ENCODE measurements at regions not wholly inside any gene's neighbourhood (a gene's known extent, or its start where the extent isn't known, plus 50 kb on each side); places are given as distances from the start of the nearest gene placed in this dataset.

DNA sequence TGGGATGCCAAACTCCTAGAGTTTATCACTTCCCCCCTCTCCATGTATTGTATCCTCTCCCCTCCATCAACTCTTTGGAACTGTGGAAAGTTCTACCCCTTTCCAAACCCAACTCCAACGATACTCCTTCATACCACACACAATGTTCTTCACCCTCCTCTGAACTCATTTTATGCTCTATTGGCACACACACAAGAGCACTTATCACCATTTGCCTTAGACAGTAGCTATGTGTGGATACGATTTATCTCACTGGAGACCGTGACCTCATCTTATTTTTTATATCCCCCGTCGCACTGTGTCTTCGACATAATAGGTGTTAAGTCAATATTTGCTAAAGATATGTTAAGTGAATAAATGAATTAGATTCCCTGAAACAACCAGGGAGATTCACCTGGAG is 316.5 kb upstream of the PROK2 start:
- no peak for FAIRE-seq

DNA sequence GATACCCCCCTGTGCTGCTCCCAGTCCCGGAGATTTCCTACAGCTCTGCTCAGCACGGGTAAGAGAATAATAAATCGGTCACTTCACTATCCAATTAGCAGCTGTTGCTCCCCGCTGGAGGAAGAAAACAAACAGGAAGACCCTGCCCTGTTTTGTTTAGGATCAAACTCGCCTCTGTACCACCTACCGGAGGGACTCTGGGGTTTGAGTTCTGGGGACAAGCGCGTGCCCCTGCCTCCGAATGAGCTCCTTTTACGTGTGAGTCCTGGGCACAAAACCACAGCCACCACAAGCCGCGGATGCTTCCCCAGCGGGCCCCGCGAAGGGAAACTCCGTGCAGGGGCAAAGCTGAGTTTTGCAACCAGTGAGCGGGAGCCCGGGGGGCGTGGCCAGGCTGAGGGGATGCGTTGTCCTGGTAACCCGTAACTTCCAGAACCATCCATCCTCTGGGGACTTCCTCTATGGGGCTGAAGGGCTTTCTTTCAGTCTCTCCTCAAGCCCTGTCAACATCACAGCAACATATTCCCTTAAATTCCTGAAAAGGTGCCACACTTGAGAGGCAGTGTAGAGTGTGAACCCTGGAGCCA is 315.7 kb upstream of the PROK2 start:
- FAIRE-seq, result peak; percentile 93
- DNase-seq (ENCODE audit: extremely low spot score, insufficient read length, low read depth), result peak; percentile 64

More for the DNA sequence above, 316.5 kb upstream of the PROK2 start:
- no peak for DNase-seq (ENCODE audit: extremely low spot score, insufficient read length, low read depth)

DNA sequence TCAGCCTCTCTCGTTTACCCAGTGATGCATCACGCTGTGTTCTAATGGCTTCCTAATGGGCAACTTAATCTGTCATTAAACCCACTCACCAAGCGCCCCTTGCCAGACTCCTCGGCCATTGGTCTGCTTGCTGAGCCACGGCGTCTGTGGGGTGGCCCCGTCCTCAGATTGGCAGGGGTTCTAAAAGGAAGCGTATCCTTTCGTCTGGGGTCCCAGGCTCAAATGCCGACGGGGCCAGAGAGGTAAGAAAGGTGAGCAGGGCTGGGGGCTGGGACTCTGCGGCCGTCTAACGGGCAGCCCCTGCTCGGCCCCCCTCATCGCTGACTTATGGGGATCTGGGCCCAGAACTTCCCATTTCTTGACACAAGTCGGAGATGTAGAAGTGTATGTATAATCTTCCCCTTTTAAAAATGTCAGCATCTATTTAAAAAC is 315.1 kb upstream of the PROK2 start:
- DNase-seq (ENCODE audit: extremely low spot score, insufficient read length, low read depth) (no peak), FAIRE-seq (peak; percentile 31)

DNA sequence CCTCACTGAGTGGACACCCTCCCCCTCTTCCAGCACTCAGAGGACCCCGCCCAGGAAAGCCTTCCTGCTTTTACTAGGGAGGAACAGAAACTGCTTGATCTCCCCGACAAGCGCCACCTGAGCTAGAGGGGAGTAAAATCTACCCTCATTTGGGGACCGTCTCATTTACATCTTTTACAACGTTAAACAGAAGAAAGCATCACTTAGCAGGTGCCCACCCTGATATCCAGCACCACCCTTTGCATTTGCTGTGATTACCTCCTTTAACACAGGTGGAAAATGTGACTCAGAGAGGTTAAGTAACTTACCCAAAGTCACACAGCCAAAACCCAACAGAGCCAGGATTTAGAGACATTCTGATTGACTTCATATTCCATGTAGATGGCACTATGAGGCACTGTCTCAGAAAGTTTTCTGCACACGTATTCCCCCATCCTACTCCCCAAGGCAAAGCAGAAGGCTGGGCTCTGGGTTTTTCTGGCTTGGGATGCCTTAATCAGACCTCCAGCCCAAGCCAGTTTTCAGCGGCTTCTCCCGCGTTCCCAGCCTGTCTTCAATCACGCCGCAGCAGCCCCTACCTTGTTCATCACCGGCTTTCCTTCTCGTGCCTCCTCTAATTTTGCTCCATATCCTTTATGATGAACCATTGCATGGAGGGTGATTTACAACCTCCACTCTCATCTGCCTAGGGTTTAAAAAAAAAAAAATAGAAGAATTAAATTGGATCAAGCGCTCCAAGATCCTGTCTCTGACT is 314.6 kb upstream of the PROK2 start:
- FAIRE-seq, result peak; percentile 59
- DNase-seq (ENCODE audit: extremely low spot score, insufficient read length, low read depth), result no peak

DNA sequence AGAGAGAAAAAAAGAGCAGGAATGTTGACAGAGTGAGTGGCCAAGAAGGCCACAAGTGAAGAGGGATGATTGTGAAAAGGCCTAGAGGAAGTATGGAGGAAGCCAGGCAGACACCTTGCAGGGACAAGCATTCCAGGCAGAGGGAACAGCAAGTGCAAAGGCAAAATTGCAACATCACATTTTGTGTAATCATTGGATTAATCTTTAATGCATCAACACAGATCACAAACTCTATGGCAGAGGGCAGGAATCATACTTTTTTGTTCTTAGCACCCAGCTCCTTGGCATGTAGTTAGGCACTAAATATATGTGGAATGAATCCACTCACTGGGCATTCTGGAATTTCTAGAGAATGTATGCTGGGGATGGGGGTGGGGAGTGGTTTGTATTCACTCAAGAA is 312.1 kb upstream of the PROK2 start:
- DNase-seq (ENCODE audit: extremely low spot score, insufficient read length, low read depth), result no peak
- FAIRE-seq, result no peak

DNA sequence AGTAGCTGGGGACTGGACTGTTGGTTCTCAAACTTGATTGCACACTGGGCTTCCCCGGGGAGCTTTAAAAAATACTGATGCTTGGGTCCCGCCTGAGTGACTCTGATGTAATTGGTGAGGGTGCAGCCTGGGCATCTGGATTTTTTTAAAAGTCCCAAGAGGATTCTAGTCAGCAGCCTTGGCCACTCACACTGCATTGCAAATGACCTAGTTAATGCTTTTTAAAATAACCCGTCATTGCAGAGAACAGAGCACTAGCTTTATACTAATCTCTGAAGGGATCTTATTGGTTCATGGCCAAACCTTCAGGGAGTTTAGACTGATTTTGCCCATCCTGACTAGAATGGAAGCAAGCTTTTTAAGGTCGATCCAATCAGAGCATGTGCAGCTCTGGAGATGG is 310.6 kb upstream of the PROK2 start:
- DNase-seq (ENCODE audit: extremely low spot score, insufficient read length, low read depth), result no peak
- peak; percentile 44 for FAIRE-seq

DNA sequence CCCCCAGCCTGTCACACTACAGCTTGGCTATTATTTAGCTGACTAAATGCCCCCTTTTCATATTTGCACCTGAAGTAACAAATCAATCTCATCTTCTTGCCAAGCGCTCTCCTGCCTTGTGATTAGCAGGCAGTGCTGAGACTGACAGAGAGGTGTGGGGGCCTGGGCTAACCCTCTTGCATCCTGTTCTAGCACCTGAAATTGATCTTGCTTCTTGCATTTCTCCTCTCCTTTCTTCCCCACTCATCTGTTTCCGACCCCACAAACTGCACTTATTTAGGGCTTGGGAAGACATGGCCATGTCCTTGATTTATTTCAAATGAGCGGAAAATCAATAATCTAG is 309.0 kb upstream of the PROK2 start:
- DNase-seq (ENCODE audit: extremely low spot score, insufficient read length, low read depth), result no peak
- no peak for FAIRE-seq

DNA sequence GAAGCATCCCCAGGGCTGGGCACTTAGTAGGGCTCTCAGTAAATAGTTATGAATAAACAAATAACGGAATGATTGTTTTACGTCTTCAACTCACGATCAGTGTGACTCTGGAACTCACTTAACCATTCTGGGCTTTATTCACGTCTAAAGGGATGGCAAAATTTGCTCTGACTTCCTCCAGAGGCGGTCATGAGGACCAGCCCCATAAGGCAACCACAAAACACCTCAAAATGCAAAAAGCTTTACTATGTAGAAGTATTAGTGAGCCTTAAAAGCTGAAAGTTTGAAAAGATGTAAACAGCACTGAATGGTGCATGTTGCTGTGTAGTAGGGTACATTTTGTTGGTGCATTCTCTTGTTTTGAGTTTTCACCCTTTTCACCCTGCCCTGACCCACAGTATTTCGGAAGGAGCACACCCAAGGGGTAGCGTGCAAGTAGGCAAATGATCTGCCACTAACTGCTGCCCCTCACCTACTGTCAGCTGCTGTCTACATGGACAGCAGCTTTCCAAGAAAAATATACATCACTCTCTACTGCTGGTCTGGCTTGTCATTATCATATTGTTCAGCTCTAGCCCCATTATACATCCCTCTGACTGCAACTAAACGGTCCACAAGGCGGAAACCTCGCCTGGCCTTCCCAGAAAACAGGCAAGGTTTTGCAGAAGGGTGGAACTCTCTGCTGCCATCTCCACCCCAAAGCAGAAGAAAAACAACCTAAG is 308.5 kb upstream of the PROK2 start:
- DNase-seq (ENCODE audit: extremely low spot score, insufficient read length, low read depth), result no peak
- no peak for FAIRE-seq

DNA sequence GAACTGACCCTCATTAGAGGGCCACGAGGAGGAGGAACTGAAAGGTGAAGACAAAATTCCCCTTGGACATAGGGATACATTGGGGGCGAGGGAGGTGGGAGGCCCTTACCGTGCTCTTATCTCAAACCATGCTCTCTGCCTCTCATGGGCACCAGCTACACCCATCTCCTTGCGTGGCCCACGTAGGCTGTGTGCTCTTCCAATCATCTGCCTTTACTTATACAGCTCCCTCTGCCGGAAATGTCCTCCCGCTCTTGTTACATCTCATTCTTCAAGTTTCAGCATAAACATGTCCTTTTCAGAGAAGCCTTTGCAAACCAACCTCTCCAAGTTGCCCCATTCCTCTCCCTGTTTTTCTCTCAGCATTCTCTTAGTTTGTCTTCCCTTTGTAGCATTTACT is 307.8 kb upstream of the PROK2 start:
- no peak for FAIRE-seq
- DNase-seq (ENCODE audit: extremely low spot score, insufficient read length, low read depth), result no peak

DNA sequence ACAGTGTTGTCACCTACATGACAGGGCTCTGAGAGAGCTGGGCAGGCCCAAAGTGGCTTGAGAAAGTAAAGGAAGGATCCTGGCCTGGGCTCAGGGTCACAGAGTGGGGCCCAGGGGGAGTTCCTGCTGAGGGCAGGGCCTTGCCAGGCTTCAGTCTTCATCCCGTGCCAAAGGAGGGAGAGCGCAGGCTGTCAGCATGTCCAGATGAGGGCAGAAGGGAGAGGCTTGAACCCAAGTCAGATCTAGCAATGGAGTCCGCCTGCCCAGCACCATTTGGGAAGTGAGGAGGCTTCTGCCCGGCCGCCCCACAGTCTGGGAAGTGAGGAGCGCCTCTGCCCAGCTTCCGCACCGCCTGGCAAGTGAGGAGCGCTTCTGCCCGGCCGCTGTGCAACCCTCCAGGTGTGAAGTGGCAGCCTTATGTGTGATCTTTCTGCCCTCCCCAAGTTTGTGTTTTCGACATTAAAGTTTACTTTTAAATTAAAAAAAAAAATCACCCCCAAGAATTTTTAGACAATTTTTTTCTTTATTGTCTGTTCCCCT is 303.6 kb upstream of the PROK2 start:
- DNase-seq (ENCODE audit: extremely low spot score, insufficient read length, low read depth), result no peak
- FAIRE-seq, result no peak

DNA sequence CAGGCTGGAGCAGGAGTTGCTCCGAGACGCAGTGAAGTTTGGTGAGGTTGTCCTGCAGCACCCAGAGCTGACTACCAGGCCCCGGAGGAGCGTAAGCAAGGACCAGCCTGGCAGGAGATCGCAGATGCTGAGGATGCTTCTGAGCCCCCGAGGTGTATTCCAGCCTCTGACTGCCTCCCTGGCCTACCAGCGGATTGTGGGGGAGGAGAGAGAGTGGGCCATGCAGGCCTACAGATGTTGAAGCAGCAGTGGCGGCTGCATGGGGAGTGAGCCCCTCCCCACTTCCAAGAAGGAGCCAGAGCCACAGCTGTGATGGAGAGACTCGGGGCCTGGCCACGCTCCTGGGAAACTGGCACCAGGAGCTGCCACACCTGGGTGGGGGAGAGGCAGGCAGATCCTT is 302.5 kb upstream of the PROK2 start:
- no peak for FAIRE-seq
- DNase-seq (ENCODE audit: extremely low spot score, insufficient read length, low read depth), result no peak

DNA sequence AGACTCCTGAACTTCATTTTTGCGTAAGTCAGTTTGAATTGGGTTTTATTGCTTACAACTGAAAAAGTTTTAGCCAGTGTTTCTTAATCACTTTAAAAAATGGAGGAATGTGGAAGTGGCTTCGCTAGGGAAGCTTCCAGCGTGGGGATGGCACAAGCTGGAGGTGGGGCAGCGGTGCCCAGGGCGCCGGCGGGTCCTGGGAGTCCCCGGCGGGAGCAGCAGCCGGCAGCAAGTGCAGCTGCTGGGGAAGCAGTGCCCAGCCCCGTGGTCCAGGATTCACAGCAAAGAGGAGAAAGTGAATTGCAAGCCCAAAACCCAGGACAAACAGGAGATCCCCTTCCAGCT is 301.8 kb upstream of the PROK2 start:
- FAIRE-seq, result no peak
- DNase-seq (ENCODE audit: extremely low spot score, insufficient read length, low read depth), result no peak

DNA sequence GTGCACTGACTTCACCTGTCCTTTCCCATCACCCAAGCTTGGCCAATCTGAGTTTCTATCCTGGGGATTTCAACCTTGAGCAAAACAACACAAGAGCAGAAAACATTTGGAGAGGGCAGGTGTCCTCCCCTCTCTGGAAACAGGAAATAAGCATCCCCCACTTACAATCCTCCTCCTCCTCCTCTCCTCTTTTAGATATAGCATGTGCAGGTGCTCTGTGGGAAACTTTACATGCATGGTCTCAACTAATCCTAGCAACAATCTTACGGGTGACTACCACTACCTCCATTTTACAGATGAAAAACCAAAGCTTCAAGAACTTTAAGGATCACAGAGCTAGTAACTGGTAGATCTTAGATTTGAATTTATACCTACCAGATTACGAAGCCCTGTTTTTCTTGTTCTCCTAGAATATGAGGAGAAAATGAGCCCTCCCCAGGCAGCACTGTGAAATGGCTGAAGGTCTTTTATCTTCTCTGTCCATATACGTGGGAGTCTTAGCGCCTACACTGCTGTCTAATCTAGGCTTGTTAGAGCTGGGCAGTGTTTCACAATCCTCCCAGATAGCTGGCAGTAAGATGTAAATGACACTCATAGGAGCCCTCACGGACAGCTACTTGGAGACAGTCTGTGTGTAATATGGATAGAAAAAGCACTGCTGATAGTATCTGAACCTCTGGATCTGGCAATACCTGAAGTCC is 301.2 kb upstream of the PROK2 start:
- DNase-seq (ENCODE audit: extremely low spot score, insufficient read length, low read depth) (no peak), FAIRE-seq (no peak)

DNA sequence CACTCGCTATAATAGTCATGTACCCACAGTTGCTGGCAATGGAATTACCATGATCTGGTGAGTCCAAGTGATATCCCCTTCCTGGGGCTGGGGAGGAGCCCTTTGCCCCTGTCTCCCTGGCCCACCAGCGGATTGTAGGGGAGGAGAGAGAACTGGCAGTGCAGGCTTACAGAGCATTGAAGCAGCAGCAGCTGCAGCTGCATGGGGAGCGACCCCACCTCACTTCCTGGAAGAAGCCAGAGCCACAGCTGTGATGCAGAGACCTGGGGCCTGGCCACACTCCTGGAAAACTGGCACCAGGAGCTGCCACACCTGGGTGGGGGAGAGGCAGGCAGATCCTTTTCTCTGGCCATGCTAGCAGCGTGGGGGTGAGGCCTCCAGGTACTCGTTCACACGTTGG is 300.1 kb upstream of the PROK2 start:
- DNase-seq (ENCODE audit: extremely low spot score, insufficient read length, low read depth) (no peak), FAIRE-seq (no peak)

DNA sequence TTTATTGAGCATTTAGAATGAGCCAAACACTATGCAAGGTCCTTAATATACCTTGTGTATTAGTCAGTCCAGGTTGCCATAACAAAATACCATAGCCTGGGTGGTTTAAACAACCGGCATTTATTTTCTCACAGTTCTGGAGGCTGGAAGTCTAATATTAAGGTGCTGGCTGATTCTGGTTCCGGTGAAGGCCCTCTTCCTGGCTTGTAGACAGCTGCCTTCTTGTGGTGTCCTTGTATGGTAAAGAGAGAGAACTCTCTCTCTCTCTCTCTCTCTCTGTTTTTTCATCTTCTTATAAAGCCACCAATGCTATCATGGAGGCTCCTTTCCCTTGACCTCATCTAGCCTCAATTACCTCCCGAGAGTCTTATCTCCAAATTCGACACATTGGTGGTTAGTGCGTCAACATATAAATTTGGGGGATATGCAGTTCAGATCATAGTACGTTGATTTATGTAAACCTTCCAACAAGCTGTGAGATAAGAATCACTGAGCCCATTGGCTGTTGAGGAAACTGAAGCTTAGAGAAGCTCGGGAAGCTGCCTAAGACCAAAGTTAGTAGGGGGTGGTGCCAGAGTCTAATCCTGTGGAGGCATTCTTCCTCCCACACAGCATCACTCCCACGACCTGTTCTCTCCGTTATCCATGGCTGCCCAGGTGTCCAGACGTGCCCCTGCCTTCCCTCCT is 298.0 kb upstream of the PROK2 start:
- FAIRE-seq (no peak), DNase-seq (ENCODE audit: extremely low spot score, insufficient read length, low read depth) (no peak)

DNA sequence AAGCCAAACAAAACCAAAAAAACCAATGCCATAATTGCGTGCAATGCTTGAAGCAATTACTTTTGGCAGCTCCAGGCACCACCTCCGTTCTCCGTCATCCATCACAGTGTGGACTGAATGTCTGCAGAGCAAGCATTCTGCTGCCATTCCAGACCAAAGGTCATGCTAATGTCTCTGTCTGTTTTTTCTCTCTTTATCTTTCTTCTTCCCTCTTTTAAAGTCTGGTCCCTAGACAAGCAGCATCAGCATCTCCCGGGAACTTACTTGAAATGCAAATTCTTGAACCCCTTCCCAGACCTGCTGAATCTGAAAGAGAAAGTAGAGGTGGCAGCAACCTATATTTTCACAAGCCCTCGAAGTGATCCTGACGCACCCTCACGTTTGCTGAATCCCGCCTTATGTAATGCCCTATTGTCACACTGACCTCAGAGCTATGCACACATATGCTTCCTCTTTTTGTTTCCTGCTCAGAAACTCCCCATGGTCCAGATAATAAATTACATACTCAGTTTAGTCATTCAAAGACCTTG is 297.3 kb upstream of the PROK2 start:
- no peak for DNase-seq (ENCODE audit: extremely low spot score, insufficient read length, low read depth)
- FAIRE-seq, result peak; percentile 85

DNA sequence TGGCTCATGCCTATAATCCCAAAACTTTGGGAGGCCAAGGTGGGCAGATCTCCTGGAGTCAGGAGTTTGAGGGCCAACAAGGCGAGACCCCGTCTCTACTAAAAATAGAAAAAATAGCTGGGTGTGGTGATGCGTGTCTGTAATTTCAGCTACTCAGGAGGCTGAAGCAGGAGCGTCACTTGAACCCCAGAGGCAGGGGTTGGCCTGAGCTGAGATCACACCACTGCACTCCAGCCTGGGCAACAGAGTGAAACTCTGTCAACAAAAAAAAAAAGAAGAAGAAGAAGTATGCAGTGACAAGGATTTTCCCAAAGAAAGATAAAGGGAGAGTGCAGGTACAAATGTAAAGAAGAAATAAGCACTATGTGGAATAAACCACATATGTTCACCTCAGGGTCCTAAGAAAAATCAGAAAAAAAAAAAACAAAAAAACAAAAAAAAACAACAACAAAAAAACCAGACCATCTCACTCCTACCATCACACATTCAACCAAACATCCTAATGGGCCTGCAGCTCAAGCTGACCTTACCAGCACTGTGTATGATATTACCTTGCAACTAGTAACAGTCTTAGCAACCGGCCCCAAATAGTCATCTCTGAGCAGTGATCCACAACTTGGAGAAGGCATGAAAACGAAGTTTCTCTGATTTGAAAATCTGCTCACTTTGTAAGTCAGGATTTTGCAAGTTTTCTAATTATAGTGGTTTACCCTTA is 296.7 kb upstream of the PROK2 start:
- DNase-seq (ENCODE audit: extremely low spot score, insufficient read length, low read depth) (no peak), FAIRE-seq (no peak)

DNA sequence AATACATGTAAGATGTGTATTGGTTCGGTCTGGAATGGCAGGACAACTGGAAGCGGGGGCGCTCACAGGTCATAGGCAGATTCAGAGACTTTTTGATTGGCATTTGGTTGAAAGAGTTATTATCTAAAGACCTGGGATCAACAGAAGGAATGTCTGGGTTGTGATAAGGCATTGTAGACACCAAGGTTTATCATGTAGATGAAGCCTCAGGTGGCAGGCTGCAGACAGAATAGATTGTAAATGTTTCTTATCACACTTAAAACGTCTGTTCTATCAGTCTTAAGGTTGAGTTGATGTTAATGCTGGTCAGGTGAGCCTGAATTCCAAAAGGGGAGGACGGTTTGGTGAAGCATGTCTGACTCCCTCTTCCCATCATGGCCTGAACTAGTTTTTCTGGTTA is 295.9 kb upstream of the PROK2 start:
- peak; percentile 33 for FAIRE-seq
- no peak for DNase-seq (ENCODE audit: extremely low spot score, insufficient read length, low read depth)

DNA sequence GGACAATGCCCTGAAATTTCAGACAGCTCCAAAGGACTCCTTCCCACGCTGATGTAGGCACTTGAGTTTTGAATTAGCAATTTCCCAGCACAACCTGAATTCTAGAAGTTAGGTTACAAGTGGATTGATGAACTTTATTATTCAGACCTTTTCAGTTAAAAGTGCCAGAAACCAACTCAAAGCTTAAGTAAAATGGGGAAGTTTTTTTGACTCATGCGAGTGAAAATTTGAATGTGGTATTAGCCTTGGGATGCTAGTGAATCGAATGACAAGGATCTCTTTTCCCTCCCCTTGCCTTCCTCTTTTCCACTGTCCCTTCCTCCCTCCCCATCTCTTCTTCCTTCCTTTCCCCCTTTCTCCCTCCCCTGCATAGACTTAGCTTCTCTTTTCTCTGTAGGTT is 295.1 kb upstream of the PROK2 start:
- no peak for DNase-seq (ENCODE audit: extremely low spot score, insufficient read length, low read depth)
- FAIRE-seq, result peak; percentile 50

Measured in GM18507 (cell line).